ENCODE measurements at regions not wholly inside any gene's neighbourhood (a gene's known extent, or its start where the extent isn't known, plus 50 kb on each side); places are given as distances from the start of the nearest gene placed in this dataset.
A peak's percentile ranks its signal among the peaks of the same experiment; 100 is the strongest.

GRCh38 chr14:106277503-106277902, 751.1 kb downstream of the TMEM121 start:
- H3K23ac ChIP-seq (ENCODE audit: insufficient read length): no peak overlapping the region
- CTCF ChIA-PET (ENCODE audit: partially characterized antibody): interaction anchor here (1.2 to 1.5 kb wide), 2 partner anchors 10 to 141 kb away, joined by 3 read pairs; no protein-coding TSS in a partner anchor
- peaks cover 72 to 80% of the 10 kb centered on the region in 2 experiments for H3K9me3 ChIP-seq (ENCODE audit: insufficient read depth in 2 of 2, low read depth in 1 of 2, low read length in 1 of 2)
- H2BK5ac ChIP-seq (ENCODE audit: low read depth, low read length): no peak overlapping the region
- H4K8ac ChIP-seq (ENCODE audit: extremely low read depth, insufficient read depth, low read length): no peak overlapping the region
- DNase-seq (ENCODE audit: low read depth in 1 of 2, low spot score in 2 of 2) (no peak), FAIRE-seq (no peak)
- H4K5ac ChIP-seq (ENCODE audit: insufficient read length, low read depth, low read length): no peak overlapping the region
- H2BK120ac ChIP-seq (replicated peaks; ENCODE audit: low read depth, low read length): no peak overlapping the region
- H3K27me3 ChIP-seq (replicated peaks in 1 of 4; ENCODE audit: control insufficient read depth in 3 of 4, extremely low read depth in 1 of 4, insufficient read depth in 3 of 4, low read length in 3 of 4): no peaks in the 10 kb centered on the region
- H3K56ac ChIP-seq (replicated peaks; ENCODE audit: insufficient read length, low read depth, low read length): no peak overlapping the region
- H3K79me2 ChIP-seq (ENCODE audit: control insufficient read depth in 1 of 2, insufficient read depth in 2 of 2, low read length in 2 of 2): no peaks in the 10 kb centered on the region
- no peak overlapping the region for H3K14ac ChIP-seq (ENCODE audit: insufficient read length)
- H2AK5ac ChIP-seq (ENCODE audit: low read depth, low read length): no peak overlapping the region
- H3K9ac ChIP-seq (replicated peaks in 1 of 4; ENCODE audit: extremely low read depth in 1 of 4, low read depth in 3 of 4, low read length in 3 of 4): no peak overlapping the region
- H3K79me1 ChIP-seq (ENCODE audit: low read depth, low read length): no peaks in the 10 kb centered on the region
- no peak overlapping the region for H3K4me3 ChIP-seq (ENCODE audit: extremely low read depth in 1 of 4, insufficient read depth in 2 of 4, low read depth in 3 of 4, low read length in 4 of 4)
- H3K4ac ChIP-seq (replicated peaks; ENCODE audit: insufficient read length, low read depth, low read length): no peak overlapping the region
- H4K20me1 ChIP-seq (replicated peaks in 1 of 2; ENCODE audit: control insufficient read depth in 1 of 2, insufficient read depth in 2 of 2, low read length in 2 of 2): no peaks in the 10 kb centered on the region
- H3K27ac ChIP-seq (ENCODE audit: low read depth, low read length): no peak overlapping the region
- POLR2A ChIA-PET (ENCODE audit: partially characterized antibody): no interaction called here
- H4K91ac ChIP-seq (replicated peaks; ENCODE audit: insufficient read length, low read length): no peak overlapping the region
- H3K4me1 ChIP-seq (replicated peaks in 1 of 4; ENCODE audit: control insufficient read depth in 3 of 4, insufficient read depth in 4 of 4, low read length in 3 of 4): no peaks in the 10 kb centered on the region
- H3K4me2 ChIP-seq (ENCODE audit: insufficient read depth in 1 of 2, low read depth in 2 of 2, low read length in 2 of 2): no peak overlapping the region
- 51% methylated on average over 3 of the region's 3 CpGs; no CpG with 5 or more reads in 1 of the 2 experiments for WGBS, 2 experiments (ENCODE audit: extremely low coverage in 1 of 2, insufficient coverage in 1 of 2, insufficient read length in 1 of 2, insufficient replicate concordance in 2 of 2, low coverage in 1 of 2, low lambda C conversion rate in 2 of 2, missing lambda C conversion rate in 1 of 2)
- H2BK15ac ChIP-seq (ENCODE audit: low read length): no peak overlapping the region
- H3K18ac ChIP-seq (ENCODE audit: extremely low read depth, low read length): no peak overlapping the region
- H2BK12ac ChIP-seq (ENCODE audit: low read depth, low read length): no peak overlapping the region
- no peak overlapping the region for H2AFZ ChIP-seq (ENCODE audit: low read length)
- H3K23me2 ChIP-seq (ENCODE audit: low read depth, low read length): no peaks in the 10 kb centered on the region
- H3K36me3 ChIP-seq (ENCODE audit: control insufficient read depth in 2 of 4, insufficient read depth in 4 of 4, low read length in 3 of 4): no peaks in the 10 kb centered on the region
- H2BK20ac ChIP-seq (ENCODE audit: low read length): no peak overlapping the region
- TF ChIP-seq BACH1 (IDR thresholded peaks at IDR 0.05; ENCODE audit: low read length) (no peak), RAD21 (IDR thresholded peaks at IDR 0.05 in 1 of 2, conservative IDR thresholded peaks at IDR 0.05 in 1 of 2; ENCODE audit: low read depth in 2 of 2, low read length in 2 of 2) (peak; percentile 10 to 15; a peak in 1 of 4 replicates), RNF2 (IDR thresholded peaks at IDR 0.05; ENCODE audit: borderline replicate concordance, low read depth, low read length, missing control alignments, poor library complexity, severe bottlenecking) (no peak)

Data from H1 (cell line).